ENCODE measurements at regions not wholly inside any gene's neighbourhood (a gene's known extent, or its start where the extent isn't known, plus 50 kb on each side); places are given as distances from the start of the nearest gene placed in this dataset.

DNA sequence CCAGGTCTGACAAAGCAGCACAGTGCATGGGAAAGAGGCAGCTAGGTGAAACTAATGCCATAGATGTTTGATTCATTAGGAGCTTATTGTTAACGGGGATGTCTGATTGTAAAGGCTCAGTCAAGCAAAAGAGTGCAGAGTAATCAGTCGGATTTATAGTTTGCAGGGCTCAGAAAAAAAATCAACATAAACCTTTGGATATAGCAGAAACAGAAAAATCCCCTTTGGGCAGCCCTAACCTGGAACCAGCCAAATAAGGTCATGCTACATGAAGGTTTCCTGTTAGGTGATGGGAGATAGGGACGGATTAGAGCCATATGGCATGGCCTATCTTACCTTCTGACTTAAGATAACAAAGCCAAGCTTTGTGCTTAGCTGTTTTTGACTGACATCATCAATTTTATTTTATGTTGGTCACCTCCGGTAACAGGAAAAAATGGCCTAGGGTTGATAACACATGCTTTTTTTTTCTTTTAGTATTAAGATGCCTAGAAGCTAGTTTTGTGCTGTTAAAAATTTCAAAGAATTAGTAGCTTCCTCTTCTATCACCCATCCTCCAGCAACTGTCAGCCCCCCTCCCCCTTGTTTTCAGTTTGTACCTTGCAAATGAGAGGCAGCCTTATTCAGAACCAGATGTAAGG, 60.7 kb upstream of the ZEB2 start:
- no peak for DNase-seq (ENCODE audit: low read depth)
- H3K4me3 ChIP-seq (ENCODE audit: control insufficient read depth, low read depth, low read length) = no peak overlapping the region
- TF ChIP-seq, protein P1, sequence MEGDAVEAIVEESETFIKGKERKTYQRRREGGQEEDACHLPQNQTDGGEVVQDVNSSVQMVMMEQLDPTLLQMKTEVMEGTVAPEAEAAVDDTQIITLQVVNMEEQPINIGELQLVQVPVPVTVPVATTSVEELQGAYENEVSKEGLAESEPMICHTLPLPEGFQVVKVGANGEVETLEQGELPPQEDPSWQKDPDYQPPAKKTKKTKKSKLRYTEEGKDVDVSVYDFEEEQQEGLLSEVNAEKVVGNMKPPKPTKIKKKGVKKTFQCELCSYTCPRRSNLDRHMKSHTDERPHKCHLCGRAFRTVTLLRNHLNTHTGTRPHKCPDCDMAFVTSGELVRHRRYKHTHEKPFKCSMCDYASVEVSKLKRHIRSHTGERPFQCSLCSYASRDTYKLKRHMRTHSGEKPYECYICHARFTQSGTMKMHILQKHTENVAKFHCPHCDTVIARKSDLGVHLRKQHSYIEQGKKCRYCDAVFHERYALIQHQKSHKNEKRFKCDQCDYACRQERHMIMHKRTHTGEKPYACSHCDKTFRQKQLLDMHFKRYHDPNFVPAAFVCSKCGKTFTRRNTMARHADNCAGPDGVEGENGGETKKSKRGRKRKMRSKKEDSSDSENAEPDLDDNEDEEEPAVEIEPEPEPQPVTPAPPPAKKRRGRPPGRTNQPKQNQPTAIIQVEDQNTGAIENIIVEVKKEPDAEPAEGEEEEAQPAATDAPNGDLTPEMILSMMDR (IDR thresholded peaks at IDR 0.05; ENCODE audit: control insufficient read depth, insufficient read depth, low read depth, low read length, missing control alignments) = no peak

DNA sequence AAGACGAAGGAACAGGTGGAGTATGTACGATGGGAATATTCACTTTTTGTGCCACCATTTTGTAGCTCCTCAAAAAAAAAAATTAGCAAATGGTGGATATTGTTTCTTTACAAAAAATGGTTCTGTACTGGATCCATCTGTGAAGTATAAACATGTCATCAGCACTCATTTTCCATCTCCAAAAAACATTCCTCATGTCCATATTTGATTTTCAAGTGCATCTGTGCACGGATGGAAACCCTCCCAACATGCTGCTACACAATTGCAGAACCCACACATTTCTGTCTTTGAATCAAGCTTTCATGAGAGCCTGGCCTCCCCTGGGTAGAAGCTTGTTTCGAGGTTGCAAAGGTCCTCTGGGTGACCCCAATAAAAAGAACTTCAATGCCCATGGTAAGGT, 59.6 kb upstream of the ZEB2 start:
- DNase-seq (ENCODE audit: low read depth) = no peak
- TF ChIP-seq, protein P1 (IDR thresholded peaks at IDR 0.05; ENCODE audit: control insufficient read depth, insufficient read depth, low read depth, low read length, missing control alignments) = no peak

DNA sequence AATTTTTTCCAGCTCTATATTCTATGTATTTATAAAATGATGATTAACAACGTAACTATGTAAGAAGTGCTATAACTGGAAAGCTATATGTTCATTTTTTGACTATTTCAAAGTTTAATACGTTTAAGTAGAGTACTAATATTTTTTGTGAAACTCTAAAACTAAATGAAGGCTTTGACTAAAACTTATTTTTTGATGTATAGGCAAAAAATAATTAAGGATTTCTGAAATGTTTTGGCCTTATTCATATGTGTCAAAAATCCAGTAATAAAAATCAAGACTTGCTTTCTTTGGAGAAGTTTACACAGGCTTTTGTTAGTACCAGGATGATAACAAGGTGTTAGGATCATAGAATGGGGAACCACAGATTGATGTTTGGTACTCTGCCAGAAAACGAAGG, 58.2 kb upstream of the ZEB2 start:
- DNase-seq (ENCODE audit: low read depth) = no peak
- TF ChIP-seq, protein P1 (IDR thresholded peaks at IDR 0.05; ENCODE audit: control insufficient read depth, insufficient read depth, low read depth, low read length, missing control alignments) = no peak
- no peak overlapping the region for H3K4me3 ChIP-seq (ENCODE audit: control insufficient read depth, low read depth, low read length)

More for the DNA sequence above, 59.6 kb upstream of the ZEB2 start:
- H3K4me3 ChIP-seq (ENCODE audit: control insufficient read depth, low read depth, low read length) = no peak overlapping the region

DNA sequence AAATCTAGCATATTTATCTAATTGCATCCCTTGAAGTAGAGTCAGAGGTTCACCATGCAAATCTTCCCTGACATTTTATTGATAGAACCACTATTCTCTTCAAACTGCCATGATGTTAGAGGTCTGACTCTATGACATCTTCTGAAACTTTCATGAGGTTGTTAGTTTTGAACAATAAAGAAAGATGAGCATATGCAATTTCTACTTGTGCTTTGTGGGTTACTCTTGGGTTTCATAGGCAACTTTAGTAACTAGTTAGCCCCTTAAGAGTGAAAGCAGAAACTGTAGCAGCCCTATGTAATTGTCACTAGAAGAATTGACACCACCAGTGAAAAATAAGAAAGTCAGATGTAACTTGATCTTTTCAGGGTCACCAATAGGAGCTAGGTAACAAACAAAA, 53.1 kb upstream of the ZEB2 start:
- TF ChIP-seq, protein P1 (IDR thresholded peaks at IDR 0.05; ENCODE audit: control insufficient read depth, insufficient read depth, low read depth, low read length, missing control alignments) = no peak
- H3K4me3 ChIP-seq (ENCODE audit: control insufficient read depth, low read depth, low read length) = no peak overlapping the region
- DNase-seq (ENCODE audit: low read depth) = no peak

DNA sequence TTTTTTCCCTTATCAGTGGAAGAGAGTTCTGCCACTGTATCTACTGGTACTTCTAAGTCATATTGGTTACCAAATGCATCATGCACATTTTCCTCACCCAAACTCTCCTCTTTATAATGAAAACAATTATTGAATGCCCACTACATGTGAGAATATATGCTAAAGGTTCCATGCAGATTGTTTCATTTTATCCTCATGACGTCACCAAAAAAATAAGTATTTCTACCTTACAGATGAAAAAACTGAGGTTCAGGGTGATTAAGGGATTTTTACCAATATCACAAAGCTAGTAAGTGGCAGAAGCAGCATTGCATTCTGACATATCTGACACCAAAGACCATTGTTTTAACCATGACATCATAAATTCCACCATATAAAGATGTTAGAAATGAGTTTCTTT, 51.9 kb upstream of the ZEB2 start:
- no peak for DNase-seq (ENCODE audit: low read depth)
- TF ChIP-seq, protein P1 (IDR thresholded peaks at IDR 0.05; ENCODE audit: control insufficient read depth, insufficient read depth, low read depth, low read length, missing control alignments) = no peak
- no peak overlapping the region for H3K4me3 ChIP-seq (ENCODE audit: control insufficient read depth, low read depth, low read length)

DNA sequence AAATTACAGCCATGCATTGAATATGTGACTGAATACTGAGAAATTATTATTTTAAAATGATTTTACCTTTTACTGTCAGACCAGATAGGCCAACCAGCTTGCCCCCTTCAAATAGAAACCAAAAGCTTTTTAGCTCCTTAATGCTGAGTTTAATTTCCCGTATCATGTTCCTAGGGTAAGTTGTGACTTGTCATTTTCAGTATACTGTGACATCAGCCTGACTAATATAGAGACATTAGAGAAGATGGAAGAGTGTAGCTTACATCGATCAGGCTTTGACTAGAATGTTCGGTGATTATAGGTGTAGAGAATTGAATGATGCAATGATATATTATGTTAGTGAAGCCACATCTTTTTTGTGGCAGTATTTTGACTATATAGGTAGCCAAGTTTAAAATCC, 50.6 kb upstream of the ZEB2 start:
- TF ChIP-seq, protein P1 (IDR thresholded peaks at IDR 0.05; ENCODE audit: control insufficient read depth, insufficient read depth, low read depth, low read length, missing control alignments) = no peak
- DNase-seq (ENCODE audit: low read depth) = no peak
- H3K4me3 ChIP-seq (ENCODE audit: control insufficient read depth, low read depth, low read length) = no peak overlapping the region
